RWPE2 (cell line): ENCODE measurements at regions not wholly inside any gene's neighbourhood (a gene's known extent, or its start where the extent isn't known, plus 50 kb on each side); places are given as distances from the start of the nearest gene placed in this dataset.

Source experiments
- ATAC-seq: fragments of 200-7000 bp; cut with Tn5 transposase; 3 replicates; pipeline ENCODE4 v1.9.1; 2021; ENCODE audit warnings: low read depth
- DNase-seq: peaks from one replicate; pipeline ENCODE4 v3.0.0-alpha.2; 2020; ENCODE audit warnings: low spot score
- H3K27ac ChIP-seq: fragments of 450-650 bp; 2 replicates; pipeline ENCODE4 v1.5.1; 2017; ENCODE audit warnings: mild to moderate bottlenecking; ENCODE audit not compliant: poor library complexity, severe bottlenecking
- H3K27me3 ChIP-seq: fragments of 250-450 bp; sonication (Bioruptor Pico); 2 replicates; pipeline ENCODE4 v1.5.1; 2021; ENCODE audit warnings: mild to moderate bottlenecking, moderate library complexity; ENCODE audit not compliant: insufficient read depth, poor library complexity, severe bottlenecking
- H3K36me3 ChIP-seq: fragments of 250-450 bp; sonication (Bioruptor Pico); 2 replicates; pipeline ENCODE4 v1.5.1; 2020; ENCODE audit warnings: low read depth, mild to moderate bottlenecking, moderate library complexity
- H3K4me1 ChIP-seq: fragments of 250-450 bp; sonication (Bioruptor Pico); 2 replicates; pipeline ENCODE4 v1.5.1; 2021; ENCODE audit warnings: mild to moderate bottlenecking, moderate library complexity; ENCODE audit not compliant: insufficient read depth, poor library complexity, severe bottlenecking
- H3K4me3 ChIP-seq: fragments of 250-450 bp; sonication (Bioruptor Pico); 2 replicates; pipeline ENCODE4 v1.5.1; 2021; ENCODE audit warnings: mild to moderate bottlenecking, moderate library complexity; ENCODE audit not compliant: severe bottlenecking
- H3K9me3 ChIP-seq: fragments of 250-450 bp; sonication (Bioruptor Pico); 2 replicates; pipeline ENCODE4 v1.5.1; 2021; ENCODE audit warnings: mild to moderate bottlenecking, moderate library complexity; ENCODE audit not compliant: severe bottlenecking
- TF ChIP-seq, protein P1 (sequence below): fragments of 450-650 bp; IDR thresholded peaks from one replicate; pipeline ENCODE4 v1.5.1; 2017; ENCODE audit warnings: mild to moderate bottlenecking, moderate library complexity; ENCODE audit not compliant: poor library complexity, severe bottlenecking

DNA sequence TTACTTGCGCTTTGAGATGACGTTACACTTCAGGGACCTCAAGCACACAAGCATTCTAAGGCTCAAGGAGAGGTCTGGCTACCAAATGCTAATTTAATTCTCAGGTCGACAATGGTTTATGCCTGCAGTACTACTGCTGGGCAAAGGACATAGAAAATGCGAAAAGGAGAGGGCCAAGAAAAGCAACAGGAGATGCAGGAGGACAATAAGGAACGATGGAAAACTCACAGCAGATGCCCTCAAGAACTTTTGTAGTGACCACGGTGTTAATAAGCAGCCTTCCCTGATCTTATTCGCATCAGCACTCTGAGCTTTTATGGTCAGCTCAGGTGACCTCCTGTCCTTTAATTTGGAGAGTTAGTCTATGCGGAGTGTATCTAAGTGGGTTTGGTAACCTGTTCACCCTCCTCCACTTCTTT lies 146.3 kb downstream of the GPR85 start:
- Histone ChIP-seq H3K27me3 (no peaks in the 10 kb centered on the region), H3K9me3 (no peaks in the 10 kb centered on the region), H3K4me3 (peak overlapping the region; percentile 84), H3K4me1 (peaks cover 16% of the 10 kb centered on the region), H3K36me3 (peaks cover 3% of the 10 kb centered on the region; the same call in 1 of the 2 replicates), H3K27ac (peak overlapping the region; percentile 7)
- TF ChIP-seq, protein P1, sequence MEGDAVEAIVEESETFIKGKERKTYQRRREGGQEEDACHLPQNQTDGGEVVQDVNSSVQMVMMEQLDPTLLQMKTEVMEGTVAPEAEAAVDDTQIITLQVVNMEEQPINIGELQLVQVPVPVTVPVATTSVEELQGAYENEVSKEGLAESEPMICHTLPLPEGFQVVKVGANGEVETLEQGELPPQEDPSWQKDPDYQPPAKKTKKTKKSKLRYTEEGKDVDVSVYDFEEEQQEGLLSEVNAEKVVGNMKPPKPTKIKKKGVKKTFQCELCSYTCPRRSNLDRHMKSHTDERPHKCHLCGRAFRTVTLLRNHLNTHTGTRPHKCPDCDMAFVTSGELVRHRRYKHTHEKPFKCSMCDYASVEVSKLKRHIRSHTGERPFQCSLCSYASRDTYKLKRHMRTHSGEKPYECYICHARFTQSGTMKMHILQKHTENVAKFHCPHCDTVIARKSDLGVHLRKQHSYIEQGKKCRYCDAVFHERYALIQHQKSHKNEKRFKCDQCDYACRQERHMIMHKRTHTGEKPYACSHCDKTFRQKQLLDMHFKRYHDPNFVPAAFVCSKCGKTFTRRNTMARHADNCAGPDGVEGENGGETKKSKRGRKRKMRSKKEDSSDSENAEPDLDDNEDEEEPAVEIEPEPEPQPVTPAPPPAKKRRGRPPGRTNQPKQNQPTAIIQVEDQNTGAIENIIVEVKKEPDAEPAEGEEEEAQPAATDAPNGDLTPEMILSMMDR = no peak
- no peak for DNase-seq
- peak; percentile 32 for ATAC-seq

DNA sequence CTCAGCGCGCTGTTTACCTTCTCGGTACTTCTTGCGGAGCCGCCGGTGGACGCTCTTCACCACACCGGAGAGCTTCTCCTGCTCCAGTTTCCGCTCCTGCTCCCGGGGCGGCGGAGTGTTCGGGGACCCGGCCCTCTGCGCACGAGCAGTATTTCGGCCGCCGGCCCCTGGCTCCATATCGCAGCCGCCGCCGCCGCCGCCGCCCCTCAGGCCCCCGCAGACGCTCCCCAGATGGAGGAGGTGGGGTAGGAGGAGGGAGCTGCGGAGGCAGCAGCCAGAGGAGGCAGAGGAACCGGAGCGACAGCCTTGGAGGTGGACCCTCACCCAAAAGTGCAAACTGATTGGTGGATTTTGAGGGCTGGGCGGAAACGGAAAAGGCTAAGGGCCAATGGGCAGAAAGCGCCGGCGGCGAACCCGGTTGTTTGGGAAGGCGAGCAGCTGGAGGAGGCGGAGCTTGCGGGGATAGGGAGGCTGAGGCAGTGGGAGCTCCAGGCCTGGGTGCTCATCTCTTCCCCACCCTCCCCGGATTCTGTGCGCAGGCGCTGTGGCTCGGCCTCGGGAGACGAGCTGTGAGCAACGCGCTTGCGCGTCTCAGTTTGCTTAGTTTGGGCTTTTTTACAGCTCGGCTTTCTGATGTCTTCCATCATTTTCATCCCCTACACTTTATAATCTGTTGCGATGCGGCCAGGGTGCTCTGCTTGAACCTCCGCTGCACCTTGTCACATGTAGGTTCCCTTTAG lies 146.9 kb downstream of the GPR85 start:
- ATAC-seq (peak; percentile 96), DNase-seq (peak; percentile 99)
- no peaks in the 10 kb centered on the region for H3K9me3 ChIP-seq
- H3K27ac ChIP-seq = peak overlapping the region; percentile 7
- H3K4me1 ChIP-seq = peaks cover 16% of the 10 kb centered on the region
- H3K36me3 ChIP-seq = peaks cover 5% of the 10 kb centered on the region; the same call in 1 of the 2 replicates
- peak overlapping the region; percentile 84 for H3K4me3 ChIP-seq
- TF ChIP-seq, protein P1 = no peak
- no peaks in the 10 kb centered on the region for H3K27me3 ChIP-seq

DNA sequence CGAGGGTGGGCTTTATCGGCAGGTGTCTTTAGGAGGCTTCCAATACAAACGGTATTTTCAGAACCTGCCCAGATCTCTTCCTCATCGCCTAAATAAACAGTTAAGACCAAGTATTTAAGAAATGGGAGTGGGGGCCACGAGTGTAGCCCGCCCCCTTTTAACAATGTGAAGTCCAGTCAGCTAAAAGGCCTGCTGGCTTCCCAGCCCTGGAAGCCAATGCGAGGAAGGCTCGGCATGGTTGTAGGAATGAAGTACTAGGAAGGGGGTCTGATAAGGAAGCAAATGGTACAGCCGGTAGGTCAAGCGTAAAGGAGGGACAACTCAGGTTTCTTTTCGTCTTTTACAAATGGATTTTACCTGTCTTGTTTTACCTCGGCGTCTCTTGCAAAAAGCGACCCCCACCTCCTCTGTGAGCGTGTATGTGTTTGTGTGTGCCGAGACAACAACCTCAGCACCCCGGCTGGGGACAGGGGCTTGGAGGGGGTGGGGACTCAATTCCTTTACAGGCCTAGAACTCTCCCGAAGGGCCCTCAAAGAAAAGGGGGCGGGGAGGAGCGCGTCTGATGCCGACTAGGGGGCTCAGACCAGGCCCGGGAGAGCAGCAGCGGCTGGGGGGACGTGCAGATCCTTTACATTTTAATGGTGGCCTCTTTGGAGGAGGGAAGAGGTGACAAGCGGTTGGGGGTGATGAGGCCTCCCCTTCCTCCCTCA lies 147.6 kb downstream of the GPR85 start:
- H3K27me3 ChIP-seq = no peaks in the 10 kb centered on the region
- DNase-seq (peak; percentile 43), ATAC-seq (peak; percentile 11)
- peak overlapping the region; percentile 5 for H3K27ac ChIP-seq
- peak overlapping the region; percentile 84 for H3K4me3 ChIP-seq
- H3K4me1 ChIP-seq = peaks cover 16% of the 10 kb centered on the region
- H3K36me3 ChIP-seq = peaks cover 5% of the 10 kb centered on the region; the same call in 1 of the 2 replicates
- H3K9me3 ChIP-seq = no peaks in the 10 kb centered on the region
- TF ChIP-seq, protein P1 = no peak

DNA sequence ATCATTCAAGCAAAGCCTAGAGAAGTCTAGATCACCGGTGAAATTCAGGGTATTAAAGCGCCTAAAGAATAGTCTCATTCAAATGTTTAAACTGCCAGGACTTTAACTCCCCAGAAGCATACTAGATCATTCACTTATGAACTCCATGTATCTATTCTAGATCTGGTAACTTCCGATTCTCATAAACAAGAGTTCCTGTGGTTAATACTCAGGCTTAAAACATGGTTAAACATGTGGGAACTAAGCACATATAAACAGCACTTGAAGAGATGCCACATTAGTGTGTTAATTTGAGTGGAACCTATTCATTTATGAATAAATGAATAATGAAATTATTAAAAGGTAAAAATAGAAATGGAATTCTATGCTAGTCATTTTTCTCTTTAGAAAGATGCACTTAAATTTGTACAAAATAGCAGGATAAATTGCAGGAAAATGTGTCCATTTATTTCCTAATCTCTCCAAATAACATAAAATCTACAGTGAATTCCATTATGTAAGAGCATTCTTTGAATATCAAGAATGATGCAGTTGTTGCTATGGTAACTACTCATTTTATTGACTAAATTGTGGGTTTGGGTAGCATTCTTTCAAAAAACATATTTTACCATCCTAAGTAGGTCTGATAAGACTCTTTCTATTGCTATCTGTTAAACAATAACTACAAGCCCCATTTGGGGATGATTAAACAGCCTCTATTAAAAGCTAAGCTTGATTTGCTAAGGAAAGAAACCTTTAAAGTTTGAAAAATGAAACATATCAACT lies 147.6 kb upstream of the TMEM168 start:
- Histone ChIP-seq H3K27ac (no peak overlapping the region), H3K4me3 (peak overlapping the region; percentile 84), H3K9me3 (no peaks in the 10 kb centered on the region), H3K4me1 (peaks cover 16% of the 10 kb centered on the region), H3K36me3 (peaks cover 5% of the 10 kb centered on the region; the same call in 1 of the 2 replicates), H3K27me3 (no peaks in the 10 kb centered on the region)
- DNase-seq = no peak
- no peak for ATAC-seq
- TF ChIP-seq, protein P1 = no peak
